ENCODE measurements at regions not wholly inside any gene's neighbourhood (a gene's known extent, or its start where the extent isn't known, plus 50 kb on each side); places are given as distances from the start of the nearest gene placed in this dataset.

DNA sequence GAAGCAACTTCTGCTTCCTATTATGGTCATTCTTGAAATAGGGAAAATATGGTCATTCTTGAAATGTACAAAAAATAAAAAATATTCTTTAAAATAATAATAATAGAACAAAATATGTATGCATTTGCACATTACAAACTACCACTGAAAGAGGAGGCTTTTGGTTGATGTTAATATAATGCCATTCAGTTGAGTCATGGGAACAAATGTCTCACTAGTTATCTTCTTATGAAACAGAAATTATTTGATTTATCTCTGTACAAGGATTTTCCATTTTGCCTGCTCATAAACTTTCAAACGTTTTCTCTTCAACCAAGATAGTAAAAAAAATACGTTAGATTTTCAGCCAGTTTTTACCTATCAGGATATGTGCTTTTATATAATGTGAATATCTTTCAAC lies 1662.7 kb downstream of the OTOL1 start:
- Histone ChIP-seq H3K36me3 (ENCODE audit: insufficient read depth, low read length) (no peaks in the 10 kb centered on the region), H3K79me2 (ENCODE audit: insufficient read depth, low read length) (no peaks in the 10 kb centered on the region), H3K9me2 (ENCODE audit: low read depth, low read length) (peaks cover 3% of the 10 kb centered on the region; the same call in 1 of the 2 replicates), H3K4me2 (ENCODE audit: low read length) (no peak overlapping the region), H2AFZ (ENCODE audit: low read length) (no peak overlapping the region), H3K9ac (ENCODE audit: low read length) (no peak overlapping the region), H3K27ac (ENCODE audit: low read depth, low read length, poor library complexity, severe bottlenecking) (no peak overlapping the region), H3K4me1 (ENCODE audit: insufficient read depth, low read length, severe bottlenecking) (no peaks in the 10 kb centered on the region), H4K20me1 (ENCODE audit: insufficient read depth, low read length) (no peaks in the 10 kb centered on the region), H3K4me3 (ENCODE audit: low read depth, low read length, poor library complexity, severe bottlenecking) (no peak overlapping the region), H3F3A (ENCODE audit: insufficient read depth, low read length) (no peaks in the 10 kb centered on the region), H3K9me3 (ENCODE audit: low read length) (no peaks in the 10 kb centered on the region), H3K27me3 (ENCODE audit: insufficient read depth, low read length) (no peaks in the 10 kb centered on the region)
- no peak for TF ChIP-seq CTCF (IDR thresholded peaks at IDR 0.05; ENCODE audit: low read length)
- TF ChIP-seq EZH2 (IDR thresholded peaks at IDR 0.05; ENCODE audit: borderline replicate concordance, low read length), result no peak

DNA sequence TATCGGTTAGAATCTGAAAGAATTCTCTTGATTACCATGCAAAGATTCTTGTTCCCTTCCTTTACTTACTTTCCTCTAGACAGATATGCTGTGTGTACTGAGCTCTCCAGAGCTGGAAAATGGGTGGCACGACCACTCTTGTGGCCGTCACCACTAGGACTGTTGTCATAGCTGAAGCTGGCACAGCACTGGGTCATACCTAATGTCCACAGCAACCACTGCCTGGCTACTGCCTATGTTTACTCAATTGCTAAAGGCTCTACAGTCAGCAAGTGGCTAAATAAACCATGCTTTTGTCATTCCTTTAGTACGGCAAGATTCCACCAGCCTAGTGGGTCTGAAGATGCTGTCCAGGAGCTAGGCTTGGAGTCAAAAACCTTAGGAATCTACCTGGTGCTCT lies 1643.0 kb downstream of the OTOL1 start:
- no peak overlapping the region for H3K4me2 ChIP-seq (ENCODE audit: low read length)
- TF ChIP-seq EZH2 (IDR thresholded peaks at IDR 0.05; ENCODE audit: borderline replicate concordance, low read length) (no peak), CTCF (IDR thresholded peaks at IDR 0.05; ENCODE audit: low read length) (no peak)

GRCh38 chr3:163138258-163138657 lies 1641.7 kb downstream of the OTOL1 start:
- no peaks in the 10 kb centered on the region for H3K9me3 ChIP-seq (ENCODE audit: low read length)
- no peaks in the 10 kb centered on the region for H3K79me2 ChIP-seq (ENCODE audit: insufficient read depth, low read length)
- no peak overlapping the region for H3K4me2 ChIP-seq (ENCODE audit: low read length)
- H2AFZ ChIP-seq (ENCODE audit: low read length), result no peak overlapping the region
- no peaks in the 10 kb centered on the region for H3K4me1 ChIP-seq (ENCODE audit: insufficient read depth, low read length, severe bottlenecking)
- H4K20me1 ChIP-seq (ENCODE audit: insufficient read depth, low read length), result no peaks in the 10 kb centered on the region
- no peaks in the 10 kb centered on the region for H3K36me3 ChIP-seq (ENCODE audit: insufficient read depth, low read length)
- no peak overlapping the region for H3K9ac ChIP-seq (ENCODE audit: low read length)
- no peak overlapping the region for H3K4me3 ChIP-seq (ENCODE audit: low read depth, low read length, poor library complexity, severe bottlenecking)
- TF ChIP-seq EZH2 (IDR thresholded peaks at IDR 0.05; ENCODE audit: borderline replicate concordance, low read length), result no peak
- TF ChIP-seq CTCF (IDR thresholded peaks at IDR 0.05; ENCODE audit: low read length), result no peak
- no peak overlapping the region for H3K27ac ChIP-seq (ENCODE audit: low read depth, low read length, poor library complexity, severe bottlenecking)
- no peaks in the 10 kb centered on the region for H3K27me3 ChIP-seq (ENCODE audit: insufficient read depth, low read length)
- H3F3A ChIP-seq (ENCODE audit: insufficient read depth, low read length), result no peaks in the 10 kb centered on the region
- H3K9me2 ChIP-seq (ENCODE audit: low read depth, low read length), result peaks cover 3% of the 10 kb centered on the region; the same call in 1 of the 2 replicates

More for the DNA sequence above, 1643.0 kb downstream of the OTOL1 start:
- Histone ChIP-seq H4K20me1 (ENCODE audit: insufficient read depth, low read length) (no peaks in the 10 kb centered on the region), H3K4me1 (ENCODE audit: insufficient read depth, low read length, severe bottlenecking) (no peaks in the 10 kb centered on the region), H3K79me2 (ENCODE audit: insufficient read depth, low read length) (no peaks in the 10 kb centered on the region), H3F3A (ENCODE audit: insufficient read depth, low read length) (no peaks in the 10 kb centered on the region), H3K9me3 (ENCODE audit: low read length) (no peaks in the 10 kb centered on the region), H3K9me2 (ENCODE audit: low read depth, low read length) (peaks cover 3% of the 10 kb centered on the region; the same call in 1 of the 2 replicates), H3K27me3 (ENCODE audit: insufficient read depth, low read length) (no peaks in the 10 kb centered on the region), H2AFZ (ENCODE audit: low read length) (no peak overlapping the region), H3K36me3 (ENCODE audit: insufficient read depth, low read length) (no peaks in the 10 kb centered on the region), H3K27ac (ENCODE audit: low read depth, low read length, poor library complexity, severe bottlenecking) (no peak overlapping the region), H3K4me3 (ENCODE audit: low read depth, low read length, poor library complexity, severe bottlenecking) (no peak overlapping the region), H3K9ac (ENCODE audit: low read length) (no peak overlapping the region)
